HG02870 (cell line): ENCODE measurements at regions not wholly inside any gene's neighbourhood (a gene's known extent, or its start where the extent isn't known, plus 50 kb on each side); places are given as distances from the start of the nearest gene placed in this dataset.
"Not testable (repeated sequence)": the region's sequence is repeated elsewhere in the genome, so short reads cannot be mapped to it uniquely, and the experiment has no call there.

ENCODE experiments used
- ATAC-seq: cut with Tn5 transposase; IDR thresholded peaks from one replicate; pipeline ENCODE4 v1.9.1; 2021; ENCODE audit warnings: mild to moderate bottlenecking, moderate library complexity; ENCODE audit not compliant: unreplicated experiment

GRCh38 chr17:53353919-53354351, 468.8 kb upstream of the KIF2B start:
- no peak for ATAC-seq

DNA sequence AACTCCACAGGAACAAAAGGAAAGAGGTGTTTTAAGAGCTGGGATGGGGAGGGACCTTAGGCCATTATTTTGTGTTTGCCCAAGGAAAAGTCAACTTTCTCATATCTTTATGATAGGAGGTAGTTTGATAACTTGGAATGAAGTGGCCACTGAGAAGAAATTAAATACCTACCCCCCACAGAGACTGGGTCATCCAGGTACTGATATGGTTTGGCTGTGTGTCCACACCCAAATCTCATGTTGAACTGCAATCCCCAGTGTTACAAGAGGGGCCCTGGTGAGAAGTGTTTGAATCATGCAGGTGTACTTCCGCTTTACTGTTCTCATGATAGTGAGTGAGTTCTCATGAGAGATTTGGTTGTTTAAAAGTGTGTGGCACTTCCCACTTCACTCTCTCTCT, 477.9 kb upstream of the KIF2B start:
- no peak for ATAC-seq

DNA sequence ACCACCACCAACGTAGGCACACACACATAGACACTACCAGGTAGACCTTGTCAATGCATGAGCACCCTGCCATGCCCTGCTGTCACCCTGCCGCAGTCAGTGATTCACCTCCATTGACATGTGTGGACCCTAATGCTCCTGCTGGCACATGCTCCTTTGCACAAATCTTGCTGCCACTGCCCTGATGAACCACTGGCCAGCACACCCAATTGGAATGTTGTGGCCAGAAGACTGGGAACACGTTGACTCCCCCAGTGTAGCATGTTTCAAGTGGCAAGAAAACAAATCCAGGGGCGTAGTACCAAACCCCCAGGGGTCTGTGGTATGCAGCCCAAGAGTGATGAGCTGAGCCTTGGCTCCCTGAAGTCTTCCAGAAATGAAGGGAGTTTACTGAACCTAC, 486.4 kb upstream of the KIF2B start:
- no peak for ATAC-seq

DNA sequence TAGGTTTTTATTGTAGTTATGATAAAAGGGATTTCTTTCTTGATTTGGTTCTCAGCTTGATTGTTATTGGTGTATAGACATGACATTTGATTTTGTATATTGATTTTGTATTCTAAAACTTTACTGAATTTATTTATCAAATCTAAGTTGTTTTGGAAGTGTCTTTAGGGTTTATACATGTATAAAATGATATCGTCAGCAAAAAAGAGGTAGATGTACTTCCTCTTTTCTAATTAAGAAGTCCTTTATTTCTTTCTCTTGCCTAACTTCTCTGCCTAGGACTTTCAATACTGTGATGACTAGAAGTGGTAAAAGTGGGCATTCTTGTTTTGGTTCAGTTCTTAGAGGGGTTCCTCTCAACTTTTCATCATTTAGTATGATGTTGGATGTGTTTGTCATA, 487.3 kb upstream of the KIF2B start:
- no peak for ATAC-seq

DNA sequence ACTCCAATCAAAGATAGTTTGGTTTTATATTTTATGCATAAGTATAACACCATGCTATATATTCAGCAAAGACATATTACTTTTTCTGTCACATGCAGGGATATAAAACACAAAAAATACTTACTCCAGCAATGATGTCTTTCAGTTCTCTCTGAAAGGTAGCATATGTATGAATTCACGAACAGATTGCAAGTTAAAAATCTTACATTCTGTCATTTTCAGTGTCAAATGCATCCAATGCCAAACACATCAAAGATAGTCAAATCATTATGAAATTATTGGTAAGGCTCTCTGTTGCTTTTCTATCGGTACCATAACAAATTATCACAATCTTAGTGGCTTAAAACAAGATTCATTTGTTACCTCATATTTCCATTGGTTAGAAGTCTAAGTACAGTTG, 492.0 kb upstream of the KIF2B start:
- no peak for ATAC-seq

DNA sequence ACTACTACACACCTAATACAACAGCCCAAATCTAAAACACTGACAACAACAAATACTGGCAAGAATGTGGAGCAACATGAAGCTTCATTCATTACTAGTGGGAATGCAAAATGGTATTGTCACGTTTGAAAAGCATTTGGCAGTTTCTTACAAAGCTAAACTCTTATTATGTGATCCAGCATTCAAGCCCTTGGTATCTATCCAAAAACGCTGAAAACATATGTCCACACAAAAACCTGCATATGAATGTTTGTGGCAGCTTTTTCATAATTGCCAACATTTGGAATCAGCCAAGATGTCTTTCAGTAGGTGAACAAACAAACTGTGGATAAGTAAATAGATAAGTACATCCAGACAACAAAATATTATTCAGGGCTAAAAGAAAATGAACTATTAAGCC, 501.1 kb upstream of the KIF2B start:
- ATAC-seq: no peak

- no peak for ATAC-seq
These were observed 502.8 kb upstream of the KIF2B start for GRCh38 chr17:53319947-53320346.

- no peak for ATAC-seq
These were observed 505.7 kb upstream of the KIF2B start for GRCh38 chr17:53316988-53317387.

DNA sequence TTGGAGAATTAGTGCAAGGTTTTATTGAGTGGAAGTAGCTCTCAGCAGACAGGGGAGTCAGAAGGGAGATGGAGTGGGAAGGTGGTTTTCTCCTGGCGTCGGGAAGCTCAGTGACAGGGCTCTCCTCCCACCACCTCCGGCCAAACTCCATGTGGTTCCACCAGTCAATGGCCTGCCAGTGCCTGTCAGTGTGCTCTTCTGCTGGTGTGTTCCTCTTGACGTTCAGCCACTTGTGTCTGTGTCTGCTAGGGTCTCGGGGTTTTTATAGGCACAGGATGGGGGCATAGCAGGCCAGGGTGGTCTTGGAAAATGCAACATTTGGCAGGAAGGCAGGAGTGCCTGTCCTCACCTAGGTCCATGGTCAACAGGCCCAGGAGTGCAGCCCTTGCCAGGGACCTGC, 506.7 kb upstream of the KIF2B start:
- ATAC-seq: no peak

- no peak for ATAC-seq
These were observed 508.2 kb upstream of the KIF2B start for GRCh38 chr17:53314521-53314920.

DNA sequence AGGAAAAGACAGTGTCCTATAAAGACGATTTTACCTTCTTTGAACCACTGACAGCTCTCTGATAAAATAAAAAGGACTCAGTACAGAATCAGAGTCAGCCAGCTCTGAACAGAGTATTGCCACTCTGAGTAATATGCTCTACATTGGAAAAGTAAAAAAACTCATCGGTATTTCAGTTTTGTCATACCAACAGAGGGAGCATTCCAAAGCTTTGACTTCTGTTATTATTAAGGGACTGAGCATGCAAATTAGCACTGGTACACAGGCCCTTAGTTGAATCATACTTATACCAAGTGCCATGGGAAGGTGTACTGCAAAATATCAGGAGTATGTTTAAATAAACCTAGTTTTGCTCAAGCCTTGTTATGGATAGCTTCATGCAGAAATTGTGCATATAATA, 509.0 kb upstream of the KIF2B start:
- no peak for ATAC-seq

- no peak for ATAC-seq
These were observed 544.3 kb upstream of the KIF2B start for GRCh38 chr17:53278466-53278865.

- ATAC-seq: no peak
These were observed 549.6 kb upstream of the KIF2B start for GRCh38 chr17:53273126-53273525.

GRCh38 chr17:53270936-53271335, 551.8 kb upstream of the KIF2B start:
- ATAC-seq: no peak

DNA sequence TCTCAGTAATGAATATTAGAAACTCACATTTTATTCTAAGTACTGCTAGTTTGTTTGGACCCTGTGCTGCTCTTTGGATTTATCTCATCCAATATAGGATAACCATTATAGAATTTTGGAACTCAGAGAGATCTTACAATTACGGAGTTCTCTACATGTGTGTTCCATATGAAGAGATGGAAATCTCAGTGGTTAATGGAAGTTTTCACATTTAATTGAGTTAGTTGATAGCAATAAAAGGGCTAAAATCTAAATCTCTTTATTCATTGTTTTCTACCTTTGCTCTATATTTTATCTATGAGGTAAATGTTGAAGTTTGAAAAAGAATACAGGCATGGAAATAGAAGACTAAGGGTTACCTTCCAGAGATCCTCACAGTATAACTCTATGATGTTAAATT, 558.0 kb upstream of the KIF2B start:
- ATAC-seq: no peak

DNA sequence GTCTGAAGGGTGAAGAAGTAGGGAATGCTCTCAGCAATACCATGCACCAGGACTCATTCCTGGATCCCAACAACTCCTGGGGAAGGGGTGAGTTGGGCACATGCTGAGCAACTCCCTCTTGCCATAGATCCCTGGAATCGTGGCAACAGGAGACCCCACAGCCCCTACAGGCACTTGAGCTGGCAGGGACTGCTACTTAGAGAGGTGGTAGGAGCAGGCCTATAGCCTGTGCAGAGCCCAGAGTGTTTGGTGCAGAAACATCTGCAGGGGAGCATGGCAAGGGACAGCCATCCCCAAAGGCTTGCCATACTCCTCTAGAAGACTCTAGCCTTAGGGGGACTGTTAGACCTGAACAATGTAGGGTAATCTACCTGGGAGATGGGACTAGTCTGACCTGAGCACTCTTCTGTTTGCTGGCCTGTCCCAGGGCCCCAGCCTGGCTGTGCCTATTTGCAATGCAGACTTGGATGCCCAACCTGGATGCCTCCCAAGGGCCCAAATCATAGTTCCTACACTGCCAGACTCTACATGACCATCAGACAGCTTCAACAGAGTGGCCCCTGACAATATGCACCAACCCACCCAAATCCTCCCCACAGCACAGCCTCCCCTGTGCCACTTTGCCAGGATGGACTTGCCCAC, 568.6 kb upstream of the KIF2B start:
- no peak for ATAC-seq

DNA sequence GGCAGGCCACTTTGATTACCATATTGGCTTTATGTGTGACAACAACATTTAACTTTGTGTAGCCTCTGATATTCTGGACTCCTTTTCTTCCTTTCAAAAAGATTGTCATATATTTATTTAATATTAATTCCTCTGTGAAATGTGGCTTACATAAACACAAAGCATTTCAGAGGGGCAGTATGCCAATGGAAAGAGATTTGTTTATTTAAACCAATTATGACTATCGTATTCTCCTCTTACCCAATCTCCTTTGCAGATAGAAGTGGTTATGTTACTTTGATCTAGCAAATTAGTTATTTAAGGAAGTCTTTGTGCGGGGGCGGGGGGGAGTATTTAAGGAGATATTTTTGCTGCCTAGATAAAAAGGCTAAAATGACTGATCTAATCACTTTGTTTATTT, 573.7 kb upstream of the KIF2B start:
- ATAC-seq: no peak

GRCh38 chr17:53234138-53234537, 588.6 kb upstream of the KIF2B start:
- ATAC-seq: no peak

DNA sequence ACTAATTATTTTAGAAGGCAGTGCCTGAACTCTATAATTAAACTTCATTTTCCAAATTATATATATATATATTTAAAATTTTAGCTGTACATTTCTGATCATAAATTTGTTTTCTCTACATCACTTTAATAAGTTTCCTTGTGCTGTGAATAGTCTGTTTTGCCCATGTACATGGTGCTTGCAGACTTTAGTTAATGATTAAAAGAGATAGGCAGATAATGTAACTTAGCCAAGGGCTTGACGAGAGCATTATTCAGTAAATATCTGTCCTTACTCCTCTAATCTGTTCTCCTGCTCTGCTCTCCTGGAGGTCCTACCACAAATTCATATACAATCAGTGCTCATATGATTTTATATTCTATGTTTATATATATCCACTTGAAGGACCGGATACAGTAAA, 595.2 kb upstream of the KIF2B start:
- no peak for ATAC-seq

DNA sequence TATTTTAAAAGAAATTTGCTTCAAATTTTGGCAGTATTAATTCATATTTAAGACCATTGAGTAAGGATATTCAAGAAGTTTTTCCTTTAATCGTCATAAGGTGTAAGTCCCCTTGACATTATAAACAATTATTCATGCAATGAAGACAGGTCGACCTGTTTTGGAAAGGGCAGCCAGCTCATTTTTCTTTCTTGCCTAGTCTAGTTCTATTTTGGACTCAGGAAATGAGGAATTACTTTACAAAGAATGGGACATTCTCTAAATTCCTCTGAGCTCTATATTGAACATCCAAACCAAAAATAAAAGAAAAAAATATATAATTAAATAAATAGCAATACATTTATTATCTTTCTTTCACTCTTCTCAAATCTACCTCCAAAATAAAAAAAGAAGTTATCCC, 595.6 kb upstream of the KIF2B start:
- ATAC-seq: no peak

- ATAC-seq: no peak
These were observed 602.9 kb upstream of the KIF2B start for GRCh38 chr17:53219821-53220220.

DNA sequence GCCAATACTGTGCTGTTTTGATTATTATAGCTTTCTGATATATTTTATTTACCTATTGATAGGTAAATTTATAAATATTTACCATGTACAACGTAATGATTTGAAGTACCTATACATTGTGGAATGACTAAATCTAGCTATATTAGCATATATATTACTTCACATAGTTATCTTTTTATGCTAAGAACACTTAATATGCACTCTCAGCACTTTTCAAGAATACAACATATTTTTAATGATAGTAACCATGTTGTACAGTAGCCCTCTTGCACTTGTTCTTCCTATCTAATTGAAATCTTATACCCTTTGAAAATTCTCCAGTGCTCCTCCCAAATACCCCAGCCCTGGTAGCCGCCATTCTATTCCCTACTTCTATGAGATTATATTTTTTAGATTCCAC, 604.0 kb upstream of the KIF2B start:
- no peak for ATAC-seq

DNA sequence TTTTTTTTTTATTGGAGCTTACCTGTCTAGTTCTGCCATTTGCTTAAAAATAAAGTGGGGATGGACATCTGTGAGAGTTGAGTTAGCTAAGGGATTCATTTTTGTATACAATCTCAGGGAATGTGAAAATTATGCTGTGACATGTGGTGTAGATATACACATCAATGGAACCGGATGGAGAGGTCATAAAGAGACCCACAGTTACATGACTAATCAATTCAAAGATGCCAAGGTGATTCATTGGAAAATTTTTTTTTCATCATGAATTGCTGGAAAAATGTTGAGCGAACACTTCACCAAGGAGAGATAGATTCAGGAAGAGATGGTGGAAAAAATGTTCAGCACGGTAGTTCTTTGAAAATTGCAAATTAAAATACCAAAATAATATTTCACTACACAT, 605.4 kb upstream of the KIF2B start:
- no peak for ATAC-seq

DNA sequence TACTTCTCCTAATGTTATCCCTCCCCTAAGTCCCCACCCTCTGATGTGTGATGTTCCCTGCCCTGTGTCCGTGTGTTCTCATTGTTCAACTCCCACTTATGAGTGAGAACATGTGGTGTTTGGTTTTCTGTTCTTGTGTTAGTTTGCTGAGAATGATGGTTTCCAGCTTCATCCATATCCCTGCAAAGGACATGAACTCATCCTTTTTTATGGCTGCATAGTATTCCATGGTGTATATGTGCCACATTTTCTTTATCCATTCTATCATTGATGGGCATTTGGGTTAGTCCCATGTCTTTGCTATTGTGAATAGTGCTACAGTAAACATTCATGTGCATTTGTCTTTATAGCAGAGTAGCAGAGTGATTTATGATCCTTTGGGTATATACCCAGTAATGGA, 613.8 kb upstream of the KIF2B start:
- not testable (repeated sequence) for ATAC-seq
